HG02610 (cell line): ENCODE measurements at regions not wholly inside any gene's neighbourhood (a gene's known extent, or its start where the extent isn't known, plus 50 kb on each side); places are given as distances from the start of the nearest gene placed in this dataset.
"Not testable (repeated sequence)": the region's sequence is repeated elsewhere in the genome, so short reads cannot be mapped to it uniquely, and the experiment has no call there.

Source experiments
- ATAC-seq: cut with Tn5 transposase; IDR thresholded peaks from one replicate; pipeline ENCODE4 v1.9.1; 2021; ENCODE audit warnings: mild to moderate bottlenecking, moderate library complexity; ENCODE audit not compliant: unreplicated experiment

DNA sequence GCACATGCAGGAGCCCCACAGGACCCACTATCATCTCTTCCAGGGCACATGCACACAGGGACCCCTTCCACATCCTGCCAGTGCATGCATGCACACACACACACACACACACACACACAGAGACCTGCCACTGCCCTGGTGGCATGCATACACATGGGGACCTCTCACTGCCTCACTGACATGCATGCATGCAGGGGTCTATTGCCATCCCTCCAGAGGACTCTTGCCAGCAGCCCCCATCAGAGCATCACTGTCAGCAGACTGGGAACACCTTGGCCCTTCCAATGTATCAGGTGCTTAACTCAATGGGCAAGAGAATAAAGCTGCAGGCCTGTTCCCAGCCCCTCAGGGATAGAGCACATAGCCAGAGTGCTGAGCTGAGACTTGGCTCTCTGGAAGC, 433.6 kb upstream of the PPP1R2C start:
- ATAC-seq = no peak

DNA sequence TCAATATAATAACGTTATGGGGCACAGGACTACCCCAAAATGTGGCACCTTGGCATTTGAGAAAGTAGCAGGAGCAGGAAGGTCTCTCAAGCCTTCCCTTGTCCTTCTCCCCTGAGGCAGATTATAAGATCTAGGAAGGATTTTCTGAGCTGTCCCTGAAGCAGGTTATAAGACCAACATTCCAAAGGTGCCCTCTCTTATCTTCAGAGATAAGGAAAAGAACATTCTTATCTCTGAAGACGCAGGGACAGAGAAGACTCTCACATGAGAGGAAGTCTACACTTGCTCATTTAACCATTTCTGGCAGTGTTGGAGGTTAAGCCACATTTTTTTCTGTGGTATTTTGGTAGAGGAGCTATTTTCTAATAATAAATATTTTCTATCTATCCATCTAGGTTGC, 437.9 kb upstream of the MAOA start:
- no peak for ATAC-seq

DNA sequence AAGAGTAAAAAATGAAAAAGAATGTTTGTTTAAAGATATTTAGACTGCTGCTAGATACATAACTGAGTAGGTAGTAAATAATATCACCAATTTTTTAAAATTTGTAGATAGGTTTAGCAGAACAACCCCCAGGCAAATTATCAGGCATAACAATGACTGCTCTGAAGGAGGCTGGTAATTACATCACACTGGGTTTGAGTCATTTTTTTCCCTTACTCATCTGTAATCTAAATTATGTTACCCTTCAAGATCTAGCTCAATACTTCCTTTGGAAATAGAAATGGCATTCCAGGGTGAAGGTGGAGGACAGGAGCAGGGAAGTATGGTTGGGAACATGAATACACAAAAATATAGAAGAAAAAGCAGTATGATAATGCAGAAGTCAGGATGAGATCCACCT, 431.6 kb upstream of the MAOA start:
- no peak for ATAC-seq

DNA sequence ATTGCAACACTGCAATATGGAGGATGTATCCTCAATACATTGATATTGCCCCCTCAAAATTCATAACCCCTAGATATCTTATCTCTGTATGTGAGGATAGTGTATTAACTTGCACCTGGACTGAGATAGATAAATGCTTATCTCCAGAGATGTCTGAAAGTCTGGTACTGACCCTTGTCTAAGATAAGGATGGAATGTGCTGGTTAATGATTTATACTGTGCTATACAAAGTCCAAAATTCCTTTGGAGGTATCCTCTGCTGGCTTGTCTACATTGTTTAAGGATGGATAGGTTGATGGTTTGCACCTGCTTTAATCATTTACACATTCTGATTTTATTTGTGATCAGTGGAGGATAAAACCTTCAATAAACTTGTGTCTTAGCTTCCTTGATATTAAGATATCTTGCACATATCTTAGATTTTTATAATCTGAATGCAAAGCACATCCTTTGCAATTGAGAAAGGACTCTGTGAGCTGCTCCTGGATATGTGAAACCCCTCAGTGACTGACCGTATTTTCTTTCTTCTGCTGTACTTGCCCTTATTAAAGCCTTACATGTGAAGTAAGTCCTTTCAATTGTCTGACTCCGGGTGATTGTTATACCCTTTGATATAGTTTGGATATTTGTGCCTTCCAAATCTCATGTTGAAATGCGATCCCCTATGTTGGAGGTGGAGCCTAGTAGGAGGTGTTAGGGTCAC, 430.3 kb upstream of the MAOA start:
- ATAC-seq = no peak

DNA sequence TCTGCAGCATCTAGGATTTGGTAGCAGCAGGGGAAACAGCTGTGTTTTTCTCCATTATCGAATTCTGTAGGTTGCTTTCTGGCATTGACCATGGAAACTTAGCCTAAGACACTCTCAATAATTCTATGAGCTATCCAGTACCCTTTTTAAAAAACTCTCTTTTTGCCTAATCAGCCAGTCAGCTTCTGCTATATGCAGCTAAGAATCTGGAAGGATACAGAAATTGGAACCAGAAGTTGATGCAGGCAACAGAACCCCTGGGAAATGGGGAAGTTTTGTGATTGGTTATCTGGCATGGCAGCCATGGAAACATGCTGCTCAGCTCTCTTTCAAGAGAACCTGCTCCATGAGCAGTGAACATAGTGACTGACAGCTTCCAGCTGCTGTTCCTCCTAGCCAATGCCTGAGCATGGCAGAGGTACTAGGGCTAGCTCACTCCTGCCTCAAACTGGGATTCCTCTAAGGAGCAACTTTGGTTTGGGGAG, 417.6 kb upstream of the MAOA start:
- no peak for ATAC-seq

DNA sequence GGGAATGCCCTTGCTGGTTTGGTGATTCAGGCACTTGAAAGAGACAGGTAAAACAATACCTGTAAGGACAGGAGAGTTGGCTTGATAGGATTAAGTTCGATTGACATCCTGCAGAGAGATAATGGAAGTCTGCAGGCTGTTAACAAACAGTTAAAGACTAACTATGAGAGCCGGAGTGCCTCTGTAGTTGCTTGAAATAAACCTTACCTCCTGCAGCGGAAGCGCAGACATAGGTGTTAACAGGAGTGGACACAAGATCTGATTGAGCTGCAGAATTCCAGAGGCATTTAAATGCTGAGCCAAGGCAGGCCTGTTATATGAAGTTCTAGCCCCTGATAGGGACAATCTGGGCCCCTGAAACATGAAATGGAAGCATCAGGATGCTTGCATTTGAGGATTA, 416.7 kb upstream of the MAOA start:
- ATAC-seq = no peak

DNA sequence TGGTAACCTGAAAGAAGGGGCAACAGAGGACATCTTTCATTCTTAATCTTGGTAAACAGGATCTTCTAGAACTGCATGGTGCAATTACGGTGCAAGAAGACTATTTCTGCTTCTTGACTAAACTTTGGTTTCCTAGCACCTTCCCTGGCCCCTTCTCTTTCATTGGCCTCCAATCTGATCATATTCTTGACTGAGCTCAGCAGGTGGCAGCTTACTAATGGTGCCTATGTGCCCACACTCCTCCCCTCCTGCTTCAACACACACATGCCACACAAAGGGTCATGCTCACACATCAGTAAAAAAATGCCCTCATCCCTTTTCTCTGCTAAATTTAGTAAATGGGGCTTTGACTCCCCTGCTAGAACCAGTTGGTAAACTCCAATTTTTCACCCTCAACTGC, 400.5 kb upstream of the MAOA start:
- ATAC-seq = no peak

DNA sequence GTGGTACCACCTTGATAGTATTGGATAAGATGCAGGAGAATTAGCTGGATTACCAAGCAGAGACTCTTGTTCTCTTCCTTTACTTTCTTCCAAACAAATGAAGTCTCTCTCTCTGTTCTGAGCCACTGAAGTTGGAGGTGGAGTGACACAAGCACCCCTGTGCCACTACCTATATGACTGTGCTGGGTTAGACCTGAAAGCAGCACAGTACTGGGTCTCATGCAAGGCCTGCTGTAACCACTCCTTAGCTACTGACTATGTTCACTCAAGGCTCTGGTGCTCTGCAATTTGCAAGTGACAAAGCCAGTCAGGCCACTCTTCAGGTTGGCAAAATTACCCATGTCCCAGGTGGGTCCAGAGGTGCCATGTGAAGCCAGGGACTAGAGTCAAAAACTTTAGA, 389.6 kb upstream of the MAOA start:
- ATAC-seq = no peak

DNA sequence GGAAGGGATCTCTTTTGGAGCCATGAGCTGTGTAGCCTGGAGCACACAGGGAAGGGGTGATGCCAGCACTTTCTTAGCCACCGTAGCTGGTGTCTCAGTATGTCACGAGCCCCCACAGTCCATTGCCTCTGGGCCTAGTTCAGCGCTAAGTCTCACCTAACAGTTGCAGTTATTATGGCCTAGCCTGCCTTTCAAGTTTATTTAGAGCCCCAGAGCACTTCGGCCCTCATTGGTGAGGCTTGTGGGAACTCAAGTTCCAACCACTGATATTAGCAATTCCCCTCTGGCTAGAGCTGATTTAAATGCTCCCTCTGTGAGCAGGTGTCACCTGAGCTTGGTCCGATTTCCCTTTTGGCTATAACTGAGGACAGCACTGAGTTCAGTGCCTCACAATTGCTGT, 388.4 kb upstream of the MAOA start:
- no peak for ATAC-seq

DNA sequence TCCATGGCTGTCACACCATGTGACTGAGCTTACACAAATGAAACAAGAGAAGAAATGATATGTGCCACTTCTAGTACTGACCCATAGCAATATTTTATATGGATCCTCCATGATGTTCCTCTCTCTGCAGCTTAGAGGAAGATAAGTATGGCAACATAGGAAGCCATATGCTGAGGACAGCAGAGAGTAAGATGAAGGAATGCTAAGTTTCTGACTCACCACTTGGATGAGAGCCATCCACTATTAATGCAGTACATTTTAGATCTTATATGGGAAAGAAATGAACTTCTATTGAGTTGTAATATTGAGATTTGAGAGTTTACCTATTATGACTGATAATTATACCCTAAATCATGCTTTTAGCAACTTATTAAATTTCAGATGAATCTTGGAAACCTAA, 386.9 kb upstream of the MAOA start:
- ATAC-seq = no peak

DNA sequence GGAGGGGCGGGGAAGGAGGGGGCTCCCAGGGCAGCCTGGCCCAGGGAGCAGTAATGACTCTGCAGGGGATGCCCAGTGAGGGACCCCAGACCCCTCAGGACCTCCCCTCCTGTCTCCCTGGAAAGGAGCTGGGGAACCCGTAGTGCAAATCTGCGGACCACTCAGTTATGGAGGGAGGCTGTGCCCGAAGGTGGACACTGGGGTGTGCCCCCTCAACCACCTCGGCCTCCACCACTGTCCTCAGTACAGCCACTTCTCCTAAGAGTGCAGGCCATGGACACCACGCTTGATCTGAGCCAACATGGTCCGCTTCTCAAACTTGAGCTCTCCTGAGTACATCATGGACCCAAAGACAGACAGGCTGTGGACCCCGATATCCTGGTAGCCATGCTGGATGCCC, 378.2 kb upstream of the MAOA start:
- no peak for ATAC-seq

DNA sequence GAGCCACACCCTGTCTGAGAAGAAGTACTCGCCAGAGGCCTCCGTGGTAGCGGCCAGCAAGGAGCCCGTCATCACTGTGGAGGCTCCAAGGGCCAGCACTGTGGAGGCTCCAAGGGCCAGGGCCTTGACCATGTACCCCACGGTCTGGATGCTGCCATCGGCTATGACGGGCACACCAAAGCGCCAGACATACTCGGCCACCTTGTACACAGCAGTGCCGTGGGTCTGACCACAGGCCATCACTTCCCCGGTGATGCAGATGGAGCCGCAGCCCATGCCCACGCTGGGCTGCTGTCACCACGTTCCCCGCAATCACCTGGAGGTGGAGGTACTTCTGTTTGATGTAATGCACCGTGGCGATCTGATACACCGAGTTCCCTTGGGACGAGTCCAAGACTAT, 377.7 kb upstream of the MAOA start:
- ATAC-seq = no peak

DNA sequence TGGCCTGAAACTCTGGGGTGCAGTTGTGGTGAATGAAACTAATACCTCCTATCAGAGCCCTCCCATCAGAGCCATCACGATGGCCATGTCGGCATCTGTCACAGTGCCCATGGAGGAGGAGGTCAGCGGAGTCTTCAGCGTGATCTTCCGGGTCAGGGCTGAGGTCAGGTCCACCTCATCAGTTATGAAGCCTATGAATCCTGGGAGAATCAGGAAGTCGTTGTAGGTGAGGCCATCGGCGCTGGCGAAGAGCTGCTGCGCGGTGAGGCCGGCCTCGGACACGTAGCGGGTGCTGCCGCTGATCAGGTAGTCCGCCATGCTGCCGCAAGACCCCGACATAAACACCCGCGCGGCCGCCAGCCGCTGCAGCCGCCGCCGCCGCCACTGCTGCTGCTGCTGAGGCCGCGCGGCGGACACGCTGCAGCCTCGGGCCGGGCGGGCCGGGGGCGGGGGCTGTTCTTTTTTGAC, 376.7 kb upstream of the MAOA start:
- no peak for ATAC-seq

DNA sequence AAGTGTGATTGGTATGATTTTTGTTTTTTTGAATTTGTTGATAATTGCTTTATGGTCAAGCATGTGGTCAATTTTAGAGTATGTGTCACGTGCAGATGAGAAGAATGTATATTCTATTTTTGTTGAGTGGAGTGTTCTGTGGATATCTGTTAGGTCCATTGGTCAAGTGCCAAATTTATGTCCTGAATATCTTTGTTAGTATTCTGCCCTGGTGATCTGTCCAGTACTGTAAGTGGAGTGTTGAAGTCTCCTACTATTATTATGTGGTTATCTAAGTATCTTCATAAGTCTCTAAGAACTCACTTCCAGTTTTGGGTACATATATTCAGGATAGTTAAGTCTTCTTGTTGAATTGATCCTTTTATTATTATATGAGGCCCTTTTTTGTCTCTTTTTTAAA, 372.9 kb upstream of the MAOA start:
- no peak for ATAC-seq

DNA sequence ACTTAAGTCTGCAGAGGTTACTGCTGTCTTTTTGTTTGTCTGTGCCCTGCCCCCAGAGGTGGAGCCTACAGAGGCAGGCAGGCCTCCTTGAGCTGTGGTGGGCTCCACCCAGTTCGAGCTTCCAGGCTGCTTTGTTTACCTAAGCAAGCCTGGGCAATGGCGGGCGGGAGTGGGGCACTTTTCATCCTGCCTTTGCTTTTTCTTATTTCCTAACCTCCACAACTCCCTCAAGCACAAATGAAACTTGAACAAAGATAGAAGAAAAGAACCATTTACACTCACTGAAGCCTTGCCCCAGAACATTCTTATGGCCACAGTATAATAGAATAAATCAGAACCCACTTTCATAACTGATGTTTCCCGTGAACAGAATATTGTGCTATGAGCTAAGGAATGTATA, 344.5 kb upstream of the MAOA start:
- not testable (repeated sequence) for ATAC-seq

DNA sequence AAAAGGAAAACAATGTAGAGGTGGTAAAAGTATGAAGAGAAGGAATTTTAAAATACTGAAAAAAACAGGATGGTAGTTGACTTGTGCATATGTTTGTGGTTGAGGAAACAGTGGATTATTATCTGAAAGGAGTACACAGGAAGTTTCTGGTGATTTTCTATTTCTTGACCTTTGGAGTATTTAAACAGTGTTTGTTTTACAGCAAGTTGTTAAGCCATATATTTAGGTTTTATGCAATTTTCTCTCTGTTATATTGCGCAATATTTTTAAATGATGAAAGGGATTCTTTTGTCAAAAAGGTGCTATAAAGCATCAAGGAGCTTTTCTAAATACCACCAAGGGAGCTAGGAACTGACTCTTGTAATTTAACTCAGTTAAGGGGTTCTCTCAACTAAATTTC, 343.1 kb upstream of the MAOA start:
- ATAC-seq = no peak

DNA sequence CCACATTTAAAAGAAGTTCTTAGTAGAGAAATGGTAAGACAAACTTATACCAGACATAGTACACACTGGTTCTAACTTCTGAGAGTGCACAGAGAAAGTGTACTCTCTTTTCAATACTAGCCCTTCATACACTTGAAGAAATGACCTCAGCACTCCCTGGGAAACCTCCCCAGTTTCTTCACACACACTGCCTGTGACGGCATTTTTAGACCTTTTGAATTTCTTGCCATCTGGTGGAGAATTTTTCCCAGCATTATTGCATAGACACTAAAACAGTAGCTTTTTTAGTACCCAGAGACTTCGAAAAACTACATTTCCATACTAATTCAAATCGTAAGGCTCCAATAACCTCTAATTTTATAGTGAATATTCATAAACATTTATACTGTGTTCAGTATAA, 341.6 kb upstream of the MAOA start:
- no peak for ATAC-seq

DNA sequence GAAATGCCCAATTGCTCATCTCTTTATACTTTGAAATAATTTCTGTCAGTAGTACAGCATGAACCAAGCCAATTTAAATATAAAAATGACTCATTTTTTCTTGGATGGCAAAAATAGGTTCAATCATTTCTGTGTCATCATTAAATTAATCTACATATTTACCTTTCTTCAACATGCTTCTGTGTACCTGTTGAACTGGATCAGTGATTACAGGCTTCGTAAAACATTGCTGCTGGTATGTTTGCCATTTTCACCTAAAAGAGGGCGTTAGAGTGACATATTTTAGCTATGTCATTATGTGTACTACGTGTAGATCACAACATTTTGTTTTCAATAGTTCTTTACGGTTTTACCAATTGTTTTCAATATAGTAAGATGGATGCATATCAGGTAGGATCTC, 340.5 kb upstream of the MAOA start:
- no peak for ATAC-seq

DNA sequence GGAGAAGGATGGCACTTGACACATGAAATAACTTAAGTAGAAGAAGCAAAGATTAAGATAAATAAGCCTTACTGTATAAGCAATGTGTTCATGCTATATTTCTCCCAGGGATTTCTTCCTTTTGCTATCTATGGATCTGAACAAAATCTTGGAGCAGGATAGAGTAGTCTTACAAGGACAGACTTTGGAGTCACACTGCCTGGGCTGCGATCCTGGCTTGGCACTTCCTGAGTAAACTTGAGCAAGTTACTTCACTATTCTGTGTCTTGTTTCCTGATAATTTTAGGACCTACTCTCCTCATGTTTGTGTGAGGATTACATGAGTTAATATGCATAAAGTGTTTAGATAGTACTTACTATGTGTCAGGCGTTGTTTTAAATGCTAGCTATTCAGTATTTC, 340.0 kb upstream of the MAOA start:
- no peak for ATAC-seq

DNA sequence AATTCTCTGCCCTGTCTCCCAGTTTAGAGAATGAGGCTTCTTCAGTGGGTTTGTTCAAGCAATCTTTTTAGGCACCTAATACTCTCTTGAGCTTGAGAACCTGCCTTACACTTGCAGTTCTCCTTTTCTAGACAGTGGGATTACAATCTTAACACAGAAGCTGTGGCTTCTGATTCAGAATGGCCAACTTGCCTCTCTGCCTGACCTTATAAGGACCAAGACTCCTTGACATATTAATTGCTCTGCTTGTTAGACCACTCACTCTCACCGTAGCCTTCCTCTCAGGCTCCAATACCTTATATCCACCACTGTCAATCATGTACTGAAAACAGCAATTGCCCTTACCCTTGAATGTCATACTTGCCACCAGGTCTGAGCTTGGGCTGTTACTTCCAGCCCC, 338.7 kb upstream of the MAOA start:
- no peak for ATAC-seq

DNA sequence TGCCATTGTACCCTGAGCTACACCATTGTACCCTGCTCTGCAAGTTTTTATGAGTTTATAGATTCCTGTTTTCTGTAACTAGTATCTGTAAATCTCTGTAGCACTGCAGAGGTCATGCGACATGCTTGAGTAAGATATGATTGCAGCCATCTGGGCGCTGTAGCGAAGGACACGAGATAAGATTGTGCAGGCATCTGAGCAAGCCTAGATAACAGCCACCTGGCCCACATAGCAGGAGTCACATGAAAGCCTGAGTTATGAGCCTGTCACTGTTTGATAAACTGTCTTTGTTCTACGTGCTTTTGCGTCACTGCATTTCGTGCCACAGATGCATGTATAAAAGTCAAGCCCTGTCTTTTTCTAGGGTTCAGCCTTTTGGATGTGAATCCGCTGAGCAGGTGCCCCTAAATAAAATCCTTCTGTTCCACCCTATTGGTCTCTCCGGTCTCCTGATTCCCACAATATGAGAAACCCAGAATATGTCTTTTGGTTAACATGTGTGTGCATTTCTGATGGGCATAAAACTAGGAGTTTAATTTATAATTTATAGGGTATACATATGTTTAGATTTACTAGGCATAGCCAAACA, 327.6 kb upstream of the MAOA start:
- ATAC-seq = no peak

DNA sequence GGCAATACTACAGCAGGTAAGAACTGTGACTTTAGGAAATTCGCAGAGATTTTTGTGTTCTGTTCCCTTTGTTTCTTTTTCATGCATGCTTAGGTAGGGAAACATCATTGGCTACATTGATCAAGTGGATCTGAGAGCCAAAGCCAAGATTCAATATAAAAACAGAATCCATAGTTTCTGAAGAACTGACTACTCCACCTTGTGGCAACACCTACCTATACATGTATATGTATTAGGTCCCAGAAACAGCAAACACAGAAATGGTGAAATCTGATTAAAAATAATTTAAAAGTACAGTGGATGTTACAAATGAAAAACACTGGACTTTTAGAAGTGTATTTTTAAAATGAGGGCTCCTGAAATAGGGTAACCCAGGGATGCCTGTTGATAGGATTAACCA, 322.6 kb upstream of the MAOA start:
- no peak for ATAC-seq

DNA sequence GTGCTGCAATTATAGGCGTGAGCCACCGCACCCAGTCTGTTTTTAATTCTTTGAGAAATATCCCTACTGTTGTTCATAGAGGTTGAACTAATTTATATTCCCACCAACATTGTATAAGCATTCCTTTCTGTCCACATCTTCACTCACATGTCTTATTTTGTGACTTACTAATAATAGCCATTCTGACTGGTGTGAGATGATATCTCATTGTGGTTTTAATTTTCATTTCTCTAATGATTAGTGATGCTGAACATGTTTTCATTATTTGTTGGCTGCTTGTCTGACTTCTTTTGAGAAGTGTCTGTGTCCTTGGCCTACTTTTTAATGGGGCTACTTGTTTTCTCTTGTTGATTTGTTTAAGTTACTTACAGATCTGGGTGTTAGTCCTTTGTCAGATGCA, 310.9 kb upstream of the MAOA start:
- no peak for ATAC-seq
